ENCODE measurements at regions not wholly inside any gene's neighbourhood (a gene's known extent, or its start where the extent isn't known, plus 50 kb on each side); places are given as distances from the start of the nearest gene placed in this dataset.

- no peaks in the 10 kb centered on the region for H3K27me3 ChIP-seq (ENCODE audit: control insufficient read depth, insufficient read depth, low read length)
- no peak overlapping the region for H3K9ac ChIP-seq (ENCODE audit: low read depth, low read length)
- peaks cover 7% of the 10 kb centered on the region for H3K4me1 ChIP-seq (ENCODE audit: control insufficient read depth, insufficient read depth, low read length)
- no peak overlapping the region for H3K4me3 ChIP-seq (ENCODE audit: low read depth, low read length)
- no peaks in the 10 kb centered on the region for H3K36me3 ChIP-seq (ENCODE audit: control insufficient read depth, insufficient read depth, low read length)
- no peaks in the 10 kb centered on the region for H3K9me3 ChIP-seq (ENCODE audit: control insufficient read depth, insufficient read depth, low read length)
Observed at GRCh38 chr4:128517096-128517738, 229.6 kb upstream of the PGRMC2 start.

- Histone ChIP-seq H3K36me3 (ENCODE audit: control insufficient read depth, insufficient read depth, low read length) (no peaks in the 10 kb centered on the region), H3K9me3 (ENCODE audit: control insufficient read depth, insufficient read depth, low read length) (no peaks in the 10 kb centered on the region), H3K27me3 (ENCODE audit: control insufficient read depth, insufficient read depth, low read length) (no peaks in the 10 kb centered on the region), H3K9ac (ENCODE audit: low read depth, low read length) (no peak overlapping the region), H3K4me3 (ENCODE audit: low read depth, low read length) (no peak overlapping the region), H3K4me1 (ENCODE audit: control insufficient read depth, insufficient read depth, low read length) (peaks cover 7% of the 10 kb centered on the region)
Observed at GRCh38 chr4:128516301-128516969, 228.8 kb upstream of the PGRMC2 start.

DNA sequence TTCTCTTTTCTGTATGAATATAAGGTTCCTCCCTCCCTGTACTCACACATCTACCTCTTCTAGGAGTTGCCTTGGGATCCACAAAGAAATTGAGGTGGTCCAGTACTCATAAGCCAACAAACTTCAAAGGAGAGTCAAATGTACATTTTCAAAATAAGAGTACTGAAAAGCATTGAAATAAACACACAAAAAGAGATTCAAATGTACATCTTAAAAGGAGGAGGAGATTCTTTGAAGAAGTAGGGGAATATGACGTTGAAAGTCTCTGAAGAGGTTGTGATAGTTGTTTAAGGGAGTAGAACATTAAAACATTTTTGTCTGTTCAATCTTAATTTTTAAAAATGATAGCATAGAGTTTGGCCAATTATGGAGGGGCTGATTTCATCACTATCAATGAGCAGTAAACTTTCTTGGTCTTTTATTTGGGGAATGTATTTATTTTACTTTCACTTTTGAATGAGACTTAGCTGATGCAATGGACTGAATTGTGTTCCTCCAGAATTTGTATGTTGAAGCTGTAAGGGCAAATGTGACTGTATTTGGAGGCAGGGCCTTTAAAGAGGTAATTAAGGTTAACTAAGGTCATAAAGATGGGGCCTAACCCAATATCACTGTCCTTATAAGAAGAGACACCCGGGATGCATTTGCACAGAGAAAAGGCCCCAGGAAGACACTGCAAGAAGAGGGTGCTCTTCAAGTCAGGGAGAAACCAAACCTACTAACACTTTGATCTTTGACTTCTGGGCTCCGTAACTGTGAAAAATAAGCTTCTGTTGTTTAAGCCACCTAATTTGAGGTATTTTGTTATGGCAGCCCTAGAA, 226.3 kb upstream of the PGRMC2 start:
- peaks cover 7% of the 10 kb centered on the region for H3K4me1 ChIP-seq (ENCODE audit: control insufficient read depth, insufficient read depth, low read length)
- no peaks in the 10 kb centered on the region for H3K27me3 ChIP-seq (ENCODE audit: control insufficient read depth, insufficient read depth, low read length)
- no peak overlapping the region for H3K4me3 ChIP-seq (ENCODE audit: low read depth, low read length)
- no peak overlapping the region for H3K9ac ChIP-seq (ENCODE audit: low read depth, low read length)
- H3K9me3 ChIP-seq (ENCODE audit: control insufficient read depth, insufficient read depth, low read length) = no peaks in the 10 kb centered on the region
- no peaks in the 10 kb centered on the region for H3K36me3 ChIP-seq (ENCODE audit: control insufficient read depth, insufficient read depth, low read length)

DNA sequence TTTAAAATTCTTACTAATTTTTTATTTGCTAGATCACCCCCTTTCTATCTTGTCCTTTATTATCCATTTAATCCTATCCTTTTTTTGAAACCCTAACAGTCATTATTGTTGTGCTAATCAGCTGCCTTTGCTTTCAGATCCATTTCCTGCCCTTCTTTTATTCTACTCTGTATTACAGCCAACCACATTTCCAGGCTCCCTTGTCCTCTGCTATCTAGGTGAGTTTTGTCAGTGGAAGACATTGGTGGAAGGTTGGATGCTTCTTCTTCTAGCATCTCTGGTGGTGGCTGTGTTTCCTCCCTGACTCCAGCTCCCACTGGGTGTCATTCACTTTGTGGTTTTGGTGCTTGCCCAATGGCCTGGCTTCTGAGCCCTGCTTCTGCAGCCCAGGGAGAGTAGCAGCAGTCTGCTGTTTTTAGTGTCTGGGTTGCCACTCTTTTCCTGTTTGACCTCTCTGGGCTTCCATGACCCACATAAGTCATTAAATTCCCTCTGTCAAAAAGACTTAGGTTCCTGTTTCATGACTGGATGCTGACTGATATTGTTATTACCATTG, 225.2 kb upstream of the PGRMC2 start:
- no peaks in the 10 kb centered on the region for H3K36me3 ChIP-seq (ENCODE audit: control insufficient read depth, insufficient read depth, low read length)
- H3K9ac ChIP-seq (ENCODE audit: low read depth, low read length) = no peak overlapping the region
- no peak overlapping the region for H3K4me3 ChIP-seq (ENCODE audit: low read depth, low read length)
- no peaks in the 10 kb centered on the region for H3K9me3 ChIP-seq (ENCODE audit: control insufficient read depth, insufficient read depth, low read length)
- H3K4me1 ChIP-seq (ENCODE audit: control insufficient read depth, insufficient read depth, low read length) = peaks cover 5% of the 10 kb centered on the region
- no peaks in the 10 kb centered on the region for H3K27me3 ChIP-seq (ENCODE audit: control insufficient read depth, insufficient read depth, low read length)

GRCh38 chr4:128512161-128512560, 224.5 kb upstream of the PGRMC2 start:
- no peak overlapping the region for H3K9ac ChIP-seq (ENCODE audit: low read depth, low read length)
- H3K4me1 ChIP-seq (ENCODE audit: control insufficient read depth, insufficient read depth, low read length) = no peaks in the 10 kb centered on the region
- no peaks in the 10 kb centered on the region for H3K36me3 ChIP-seq (ENCODE audit: control insufficient read depth, insufficient read depth, low read length)
- no peaks in the 10 kb centered on the region for H3K9me3 ChIP-seq (ENCODE audit: control insufficient read depth, insufficient read depth, low read length)
- H3K4me3 ChIP-seq (ENCODE audit: low read depth, low read length) = no peak overlapping the region
- no peaks in the 10 kb centered on the region for H3K27me3 ChIP-seq (ENCODE audit: control insufficient read depth, insufficient read depth, low read length)

GRCh38 chr4:128510850-128511249, 223.2 kb upstream of the PGRMC2 start:
- no peaks in the 10 kb centered on the region for H3K4me1 ChIP-seq (ENCODE audit: control insufficient read depth, insufficient read depth, low read length)
- H3K27me3 ChIP-seq (ENCODE audit: control insufficient read depth, insufficient read depth, low read length) = no peaks in the 10 kb centered on the region
- H3K9ac ChIP-seq (ENCODE audit: low read depth, low read length) = no peak overlapping the region
- no peaks in the 10 kb centered on the region for H3K36me3 ChIP-seq (ENCODE audit: control insufficient read depth, insufficient read depth, low read length)
- H3K4me3 ChIP-seq (ENCODE audit: low read depth, low read length) = no peak overlapping the region
- H3K9me3 ChIP-seq (ENCODE audit: control insufficient read depth, insufficient read depth, low read length) = no peaks in the 10 kb centered on the region

- H3K27me3 ChIP-seq (ENCODE audit: control insufficient read depth, insufficient read depth, low read length) = no peaks in the 10 kb centered on the region
- H3K36me3 ChIP-seq (ENCODE audit: control insufficient read depth, insufficient read depth, low read length) = no peaks in the 10 kb centered on the region
- H3K4me3 ChIP-seq (ENCODE audit: low read depth, low read length) = no peak overlapping the region
- H3K9me3 ChIP-seq (ENCODE audit: control insufficient read depth, insufficient read depth, low read length) = no peaks in the 10 kb centered on the region
- H3K9ac ChIP-seq (ENCODE audit: low read depth, low read length) = no peak overlapping the region
- H3K4me1 ChIP-seq (ENCODE audit: control insufficient read depth, insufficient read depth, low read length) = no peaks in the 10 kb centered on the region
Observed at GRCh38 chr4:128502818-128503527, 215.4 kb upstream of the PGRMC2 start.

DNA sequence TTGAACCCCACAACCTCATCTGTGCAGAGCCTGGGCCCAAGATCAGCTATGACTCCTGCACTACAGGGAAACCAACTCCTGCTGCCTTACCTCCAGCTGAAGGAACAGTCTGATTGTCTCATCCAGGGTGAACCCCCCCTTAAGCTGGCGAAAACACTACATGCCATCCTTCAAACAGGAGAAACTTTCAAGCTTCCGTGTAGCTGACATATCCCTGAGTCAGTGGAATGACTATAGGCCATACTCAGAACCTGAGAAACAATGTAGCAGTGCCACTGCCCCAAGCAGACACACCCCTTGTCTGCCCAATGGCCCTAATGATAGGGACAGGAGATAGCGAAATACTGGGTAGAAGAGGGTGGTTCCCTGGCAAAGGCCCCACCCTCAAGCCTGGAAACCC, 213.6 kb upstream of the PGRMC2 start:
- H3K9me3 ChIP-seq (ENCODE audit: control insufficient read depth, insufficient read depth, low read length) = no peaks in the 10 kb centered on the region
- no peak overlapping the region for H3K9ac ChIP-seq (ENCODE audit: low read depth, low read length)
- H3K27me3 ChIP-seq (ENCODE audit: control insufficient read depth, insufficient read depth, low read length) = no peaks in the 10 kb centered on the region
- no peaks in the 10 kb centered on the region for H3K4me1 ChIP-seq (ENCODE audit: control insufficient read depth, insufficient read depth, low read length)
- no peak overlapping the region for H3K4me3 ChIP-seq (ENCODE audit: low read depth, low read length)
- H3K36me3 ChIP-seq (ENCODE audit: control insufficient read depth, insufficient read depth, low read length) = no peaks in the 10 kb centered on the region

GRCh38 chr4:128488055-128488705, 200.6 kb upstream of the PGRMC2 start:
- Histone ChIP-seq H3K36me3 (ENCODE audit: control insufficient read depth, insufficient read depth, low read length) (no peaks in the 10 kb centered on the region), H3K27me3 (ENCODE audit: control insufficient read depth, insufficient read depth, low read length) (no peaks in the 10 kb centered on the region), H3K9me3 (ENCODE audit: control insufficient read depth, insufficient read depth, low read length) (no peaks in the 10 kb centered on the region), H3K9ac (ENCODE audit: low read depth, low read length) (no peak overlapping the region), H3K4me3 (ENCODE audit: low read depth, low read length) (no peak overlapping the region), H3K4me1 (ENCODE audit: control insufficient read depth, insufficient read depth, low read length) (no peaks in the 10 kb centered on the region)

- Histone ChIP-seq H3K36me3 (ENCODE audit: control insufficient read depth, insufficient read depth, low read length) (no peaks in the 10 kb centered on the region), H3K4me1 (ENCODE audit: control insufficient read depth, insufficient read depth, low read length) (no peaks in the 10 kb centered on the region), H3K9me3 (ENCODE audit: control insufficient read depth, insufficient read depth, low read length) (no peaks in the 10 kb centered on the region), H3K9ac (ENCODE audit: low read depth, low read length) (no peak overlapping the region), H3K27me3 (ENCODE audit: control insufficient read depth, insufficient read depth, low read length) (no peaks in the 10 kb centered on the region), H3K4me3 (ENCODE audit: low read depth, low read length) (no peak overlapping the region)
Observed at GRCh38 chr4:128484896-128485295, 197.3 kb upstream of the PGRMC2 start.

GRCh38 chr4:128483816-128484215, 196.2 kb upstream of the PGRMC2 start:
- Histone ChIP-seq H3K9ac (ENCODE audit: low read depth, low read length) (no peak overlapping the region), H3K36me3 (ENCODE audit: control insufficient read depth, insufficient read depth, low read length) (no peaks in the 10 kb centered on the region), H3K4me3 (ENCODE audit: low read depth, low read length) (no peak overlapping the region), H3K9me3 (ENCODE audit: control insufficient read depth, insufficient read depth, low read length) (no peaks in the 10 kb centered on the region), H3K4me1 (ENCODE audit: control insufficient read depth, insufficient read depth, low read length) (no peaks in the 10 kb centered on the region), H3K27me3 (ENCODE audit: control insufficient read depth, insufficient read depth, low read length) (no peaks in the 10 kb centered on the region)
